VCaP (cell line): ENCODE measurements at regions not wholly inside any gene's neighbourhood (a gene's known extent, or its start where the extent isn't known, plus 50 kb on each side); places are given as distances from the start of the nearest gene placed in this dataset.
"Not testable (repeated sequence)": the region's sequence is repeated elsewhere in the genome, so short reads cannot be mapped to it uniquely, and the experiment has no call there.

Experiments
- H3K27ac ChIP-seq: fragments of 450-650 bp; 2 replicates; pipeline ENCODE4 v1.5.1; 2017
- CTCF ChIP-seq: fragments of 450-650 bp; conservative IDR thresholded peaks from 2 replicates; pipeline ENCODE4 v1.5.1; 2017; ENCODE audit warnings: mild to moderate bottlenecking, moderate library complexity

GRCh38 chr5:25416960-25417359 is 772.2 kb upstream of the CDH10 start:
- no peak for TF ChIP-seq CTCF
- no peak overlapping the region for H3K27ac ChIP-seq

GRCh38 chr5:25415970-25416369 is 771.2 kb upstream of the CDH10 start:
- no peak overlapping the region for H3K27ac ChIP-seq
- TF ChIP-seq CTCF: no peak

DNA sequence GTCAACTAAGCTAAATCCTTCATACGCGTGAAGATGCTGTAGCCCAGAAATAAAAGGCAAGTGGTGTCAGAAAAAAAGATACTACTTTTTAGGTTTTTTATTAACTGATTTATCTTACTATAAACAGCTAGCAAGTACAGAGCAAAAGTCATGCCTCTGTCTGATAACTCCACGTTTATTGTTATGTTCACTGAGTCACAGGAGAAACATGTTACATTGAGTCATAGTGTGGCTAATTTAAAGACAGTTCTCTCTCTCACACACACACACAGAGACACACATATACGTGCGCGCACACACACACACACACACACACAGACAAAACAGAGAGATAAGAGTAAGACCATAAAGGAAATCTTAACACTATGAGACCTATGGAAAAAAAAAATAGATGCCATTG is 770.0 kb upstream of the CDH10 start:
- H3K27ac ChIP-seq: no peak overlapping the region
- no peak for TF ChIP-seq CTCF

DNA sequence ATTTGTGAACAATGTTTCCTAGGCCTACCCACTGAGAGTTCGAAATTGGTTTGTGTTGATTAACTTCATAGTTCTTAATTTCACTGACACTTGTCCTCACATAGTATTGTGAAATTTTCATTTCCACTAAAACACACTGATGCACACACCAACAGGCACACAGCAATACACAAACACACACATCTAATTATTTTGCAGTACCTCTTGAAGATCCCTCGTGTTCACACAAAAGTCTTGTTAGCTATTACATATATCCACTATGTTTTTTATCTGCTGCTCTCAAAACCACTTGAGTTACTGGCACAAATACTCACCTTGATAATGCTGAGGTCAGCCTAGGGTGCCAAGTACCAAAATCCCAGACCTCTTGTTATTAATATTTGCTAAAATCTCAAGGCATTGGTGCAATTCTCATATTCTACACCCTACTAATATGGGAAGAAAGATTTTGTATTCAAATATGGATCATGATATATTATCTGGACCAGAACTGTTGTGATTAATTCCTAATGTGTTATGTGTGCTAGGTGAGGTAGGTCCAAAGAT is 767.4 kb upstream of the CDH10 start:
- TF ChIP-seq CTCF: no peak
- H3K27ac ChIP-seq: no peak overlapping the region

DNA sequence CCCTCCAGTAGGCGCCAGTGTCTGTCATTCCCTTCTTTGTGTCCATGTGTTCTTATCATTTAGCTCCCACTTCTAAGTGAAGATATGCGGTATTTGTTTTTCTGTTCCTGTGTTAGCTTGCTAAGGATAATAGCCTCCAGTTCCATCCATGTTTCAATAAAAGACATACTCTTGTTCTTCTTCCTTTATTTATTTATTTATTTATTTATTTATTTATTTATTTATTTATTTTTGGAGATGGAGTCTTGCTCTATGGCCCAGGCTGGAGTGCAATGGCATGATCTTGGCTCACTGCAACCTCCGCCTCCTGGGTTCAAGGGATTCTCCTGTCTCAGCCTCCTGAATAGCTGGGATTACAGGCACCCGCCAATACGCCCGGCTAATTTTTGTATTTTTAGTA is 762.6 kb upstream of the CDH10 start:
- H3K27ac ChIP-seq: not testable (repeated sequence)

DNA sequence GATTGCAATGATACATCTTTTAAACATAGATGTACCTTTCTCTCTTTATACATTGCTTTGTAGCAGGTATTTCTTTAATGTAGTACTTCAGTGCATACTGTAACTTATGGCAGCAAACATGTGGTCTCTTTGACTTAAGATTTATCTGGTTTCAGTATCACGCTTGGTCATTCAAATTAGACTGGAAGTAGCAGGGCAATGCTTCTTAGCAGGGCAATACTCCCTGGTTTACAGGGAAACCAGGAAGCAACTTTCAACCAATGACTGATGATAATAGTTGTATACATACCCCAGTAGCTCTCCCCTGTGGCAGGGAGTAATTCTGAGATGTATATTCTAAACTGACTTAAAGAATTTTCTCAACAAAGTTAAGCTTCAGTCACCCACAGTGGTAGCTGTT is 761.1 kb upstream of the CDH10 start:
- no peak overlapping the region for H3K27ac ChIP-seq
- no peak for TF ChIP-seq CTCF

GRCh38 chr5:25399878-25400480 is 755.2 kb upstream of the CDH10 start:
- TF ChIP-seq CTCF: no peak
- no peak overlapping the region for H3K27ac ChIP-seq

- TF ChIP-seq CTCF: no peak
- no peak overlapping the region for H3K27ac ChIP-seq
Observed at GRCh38 chr5:25393957-25394356, 749.2 kb upstream of the CDH10 start.
